SK-N-SH (cell line): ENCODE measurements at regions not wholly inside any gene's neighbourhood (a gene's known extent, or its start where the extent isn't known, plus 50 kb on each side); places are given as distances from the start of the nearest gene placed in this dataset.

ENCODE experiments used
- CTCF ChIA-PET: fragments of 300-600, 350-600 bp; formaldehyde crosslinking; extraction: SDS; loops from one replicate; lab custom pipeline; 2021; lab: Yijun Ruan, JAX
- POLR2A ChIA-PET: fragments of 350-600 bp; sonication (Branson Sonifier 250); formaldehyde crosslinking; extraction: SDS; loops from one replicate; lab custom pipeline; 2020; ENCODE audit warnings: antibody characterized with exemption, inconsistent platforms; lab: Yijun Ruan, JAX
- DNase-seq: peaks from one replicate; pipeline ENCODE4 v3.0.0; 2012
- H2AFZ ChIP-seq: fragments of 200-600 bp; sonication (generic); 2 replicates; pipeline ENCODE4 v1.8.1; 2016; ENCODE audit warnings: antibody characterized with exemption, mild to moderate bottlenecking, low read depth
- H3F3A ChIP-seq: fragments of 200-600 bp; sonication (generic); replicated peaks from 2 replicates; pipeline ENCODE3; 2016; ENCODE audit warnings: antibody characterized with exemption, mild to moderate bottlenecking; ENCODE audit not compliant: insufficient read depth
- H3K27ac ChIP-seq, 2 experiments: fragments of 200-500 bp in 1 of 2; fragments of 200-600 bp in 1 of 2; sonication (Bioruptor generic) in 1 of 2; sonication (generic), shearing (Covaris generic) in 1 of 2; 2 replicates each; pipeline versions ENCODE4 v1.5.1 to v1.6.1; 2014 to 2016; ENCODE audit warnings: low read depth in 2 of 2, inconsistent platforms in 1 of 2, low read length in 1 of 2, mild to moderate bottlenecking in 1 of 2, mixed read lengths in 1 of 2
- H3K27me3 ChIP-seq: fragments of 200-600 bp; sonication (generic), shearing (Covaris generic); 2 replicates; pipeline ENCODE4 v1.6.1; 2016; ENCODE audit warnings: mixed run types; ENCODE audit not compliant: insufficient read depth
- H3K36me3 ChIP-seq, 2 experiments: fragments of 200-500 bp in 1 of 2; fragments of 200-600 bp in 1 of 2; sonication (Bioruptor generic) in 1 of 2; sonication (generic) in 1 of 2; replicated peaks in 1 of 2; 2 replicates each; pipeline versions ENCODE3 to v1.5.1; 2014 to 2016; ENCODE audit warnings: low read length in 1 of 2, mild to moderate bottlenecking in 1 of 2; ENCODE audit not compliant: insufficient read depth in 2 of 2, control insufficient read depth in 1 of 2
- H3K4me1 ChIP-seq, 2 experiments: fragments of 200-500 bp in 1 of 2; fragments of 200-600 bp in 1 of 2; sonication (Bioruptor generic) in 1 of 2; sonication (generic), shearing (Covaris generic) in 1 of 2; 2 replicates each; pipeline versions ENCODE4 v1.5.1 to v1.6.1; 2014 to 2016; ENCODE audit warnings: low read depth in 1 of 2, low read length in 1 of 2, mixed run types in 1 of 2; ENCODE audit not compliant: insufficient read depth in 2 of 2, control insufficient read depth in 1 of 2
- H3K4me2 ChIP-seq: fragments of 200-600 bp; sonication (generic), shearing (Covaris generic); 2 replicates; pipeline ENCODE4 v1.6.1; 2017; ENCODE audit warnings: mixed run types
- H3K4me3 ChIP-seq, 2 experiments: fragments of 200-500 bp in 1 of 2; fragments of 200-600 bp in 1 of 2; sonication (Bioruptor generic) in 1 of 2; sonication (generic), shearing (Covaris generic) in 1 of 2; 2 replicates each; pipeline versions ENCODE4 v1.5.1 to v1.8.1; 2014 to 2016; ENCODE audit warnings: low read depth in 2 of 2, inconsistent platforms in 1 of 2, low read length in 1 of 2, mild to moderate bottlenecking in 1 of 2, mixed read lengths in 1 of 2, moderate library complexity in 1 of 2
- H3K79me2 ChIP-seq: fragments of 200-600 bp; sonication (generic); 2 replicates; pipeline ENCODE4 v1.8.1; 2017; ENCODE audit warnings: mild to moderate bottlenecking; ENCODE audit not compliant: insufficient read depth
- H3K9ac ChIP-seq: fragments of 200-600 bp; sonication (generic); 2 replicates; pipeline ENCODE4 v1.6.1; 2017; ENCODE audit warnings: mixed run types
- H3K9me2 ChIP-seq: fragments of 200-600 bp; sonication (generic); 2 replicates; pipeline ENCODE4 v1.6.1; 2017; ENCODE audit warnings: mixed run types
- H3K9me3 ChIP-seq: fragments of 200-600 bp; sonication (generic); 2 replicates; pipeline ENCODE4 v1.6.1; 2017; ENCODE audit warnings: mixed run types, mild to moderate bottlenecking, moderate library complexity
- H4K20me1 ChIP-seq: fragments of 200-600 bp; sonication (generic); 2 replicates; pipeline ENCODE4 v1.6.1; 2017; ENCODE audit warnings: mild to moderate bottlenecking, mixed run types; ENCODE audit not compliant: insufficient read depth
- CHD2 ChIP-seq: fragments of 150-350 bp; IDR thresholded peaks from 2 replicates; pipeline ENCODE4 v1.6.1; 2018; ENCODE audit warnings: low read length; ENCODE audit not compliant: partially characterized antibody
- CTCF ChIP-seq: fragments of 200-600 bp; sonication (generic); IDR thresholded peaks from 2 replicates; pipeline ENCODE4 v1.6.1; 2017; ENCODE audit warnings: antibody characterized with exemption, mild to moderate bottlenecking, moderate library complexity
- ELF1 ChIP-seq: IDR thresholded peaks from 2 replicates; pipeline ENCODE4 v1.4.0; 2012
- EP300 ChIP-seq, 2 experiments: IDR thresholded peaks; 2 replicates each; pipeline versions ENCODE4 v1.4.0 to v1.6.1; 2012; ENCODE audit warnings: borderline replicate concordance in 1 of 2, low read depth in 1 of 2, low read length in 1 of 2
- FOSL2 ChIP-seq: IDR thresholded peaks from 2 replicates; pipeline ENCODE4 v1.4.0; 2012; ENCODE audit warnings: low read depth, mild to moderate bottlenecking, moderate library complexity, borderline replicate concordance
- FOXM1 ChIP-seq: IDR thresholded peaks from 2 replicates; pipeline ENCODE4 v1.4.0; 2012; ENCODE audit warnings: low read depth, mild to moderate bottlenecking
- GABPA ChIP-seq: IDR thresholded peaks from 2 replicates; pipeline ENCODE4 v1.4.0; 2012; ENCODE audit warnings: low read depth, mild to moderate bottlenecking
- GATA2 ChIP-seq: sonication (generic); formaldehyde crosslinking; IDR thresholded peaks from 2 replicates; pipeline ENCODE4 v1.5.0; 2020; ENCODE audit warnings: mild to moderate bottlenecking, missing genetic modification reagents
- IRF3 ChIP-seq: fragments of 150-350 bp; IDR thresholded peaks from 2 replicates; pipeline ENCODE4 v1.6.1; 2016; ENCODE audit warnings: mild to moderate bottlenecking, low read depth, low read length
- JUND ChIP-seq: IDR thresholded peaks from 2 replicates; pipeline ENCODE4 v1.4.0; 2012
- MXI1 ChIP-seq: IDR thresholded peaks from 2 replicates; pipeline ENCODE4 v1.6.1; 2012; ENCODE audit warnings: mild to moderate bottlenecking, low read depth, low read length, improper control_type of control experiment
- PBX3 ChIP-seq: IDR thresholded peaks from 2 replicates; pipeline ENCODE4; 2012
- RAD21 ChIP-seq: IDR thresholded peaks from 2 replicates; pipeline ENCODE4 v1.6.1; 2012; ENCODE audit warnings: mild to moderate bottlenecking, low read length
- RCOR1 ChIP-seq: fragments of 150-350 bp; IDR thresholded peaks from 2 replicates; pipeline ENCODE4 v1.6.1; 2017; ENCODE audit warnings: antibody characterized with exemption, low read length
- RFX5 ChIP-seq: IDR thresholded peaks from 2 replicates; pipeline ENCODE4 v1.6.1; 2012; ENCODE audit warnings: mild to moderate bottlenecking, improper control_type of control experiment, low read length
- RXRA ChIP-seq: IDR thresholded peaks from 2 replicates; pipeline ENCODE4 v1.4.0; 2012; ENCODE audit warnings: low read depth, mild to moderate bottlenecking, borderline replicate concordance
- SIN3A ChIP-seq: IDR thresholded peaks from 2 replicates; pipeline ENCODE4 v1.6.1; 2012; ENCODE audit warnings: low read depth, mild to moderate bottlenecking, low read length, moderate library complexity, borderline replicate concordance
- TCF12 ChIP-seq: IDR thresholded peaks from 2 replicates; pipeline ENCODE4 v1.4.0; 2012
- USF1 ChIP-seq: IDR thresholded peaks from 2 replicates; pipeline ENCODE4 v1.4.0; 2012; ENCODE audit warnings: low read depth, borderline replicate concordance
- YY1 ChIP-seq: IDR thresholded peaks from 2 replicates; pipeline ENCODE4 v1.4.0; 2012; ENCODE audit warnings: low read depth, mild to moderate bottlenecking
- WGBS: methylation state at CpG from one replicate; pipeline ENCODE4 v1.1.6; 2017; ENCODE audit warnings: low lambda C conversion rate; 5-methylcytosine and 5-hydroxymethylcytosine counted together

- H3K79me2 ChIP-seq, result no peaks in the 10 kb centered on the region
- DNase-seq, result no peak
- no peaks in the 10 kb centered on the region; the same call in 1 of the 2 replicates for H3K27me3 ChIP-seq
- H3K4me1 ChIP-seq, result no peaks in the 10 kb centered on the region; a peak in 1 of 4 replicates
- H2AFZ ChIP-seq, result no peak overlapping the region
- 85% methylated on average over 8 of the region's 8 CpGs for WGBS
- H3K36me3 ChIP-seq, result no peaks in the 10 kb centered on the region
- ChIA-PET CTCF (interaction anchor here (0.7 to 0.9 kb wide), 2 partner anchors 9 to 187 kb away, joined by 4 to 6 read pairs; no protein-coding TSS in a partner anchor), POLR2A (no interaction called here)
- no peak overlapping the region for H3K4me2 ChIP-seq
- H3K9me3 ChIP-seq, result no peaks in the 10 kb centered on the region
- H3K4me3 ChIP-seq, result no peak overlapping the region
- TF ChIP-seq IRF3 (no peak), RXRA (no peak), RAD21 (no peak), JUND (no peak), YY1 (no peak), USF1 (no peak), FOXM1 (no peak), GATA2 (CRISPR knock-in tag) (no peak), CHD2 (no peak), MXI1 (no peak), SIN3A (no peak), ELF1 (no peak)
- H4K20me1 ChIP-seq, result no peaks in the 10 kb centered on the region
- H3F3A ChIP-seq, result no peaks in the 10 kb centered on the region
- H3K9ac ChIP-seq, result no peak overlapping the region
- no peaks in the 10 kb centered on the region for H3K9me2 ChIP-seq
- no peak overlapping the region for H3K27ac ChIP-seq
These were observed 112.3 kb downstream of the BDH1 start for GRCh38 chr3:197443506-197443905.

- WGBS, result 65% methylated on average over 7 of the region's 7 CpGs
- H4K20me1 ChIP-seq, result no peaks in the 10 kb centered on the region
- no peaks in the 10 kb centered on the region; a peak in 1 of 4 replicates for H3K4me1 ChIP-seq
- TF ChIP-seq PBX3, result no peak
- TF ChIP-seq RCOR1, result no peak
- no peak for TF ChIP-seq RFX5
- no peak for TF ChIP-seq JUND
- TF ChIP-seq EP300 (IDR thresholded peaks at IDR 0.05; ENCODE audit: borderline replicate concordance in 1 of 2, low read depth in 1 of 2, low read length in 1 of 2), result no peak
- TF ChIP-seq CTCF, result no peak
- TF ChIP-seq GATA2 (CRISPR knock-in tag), result no peak
- TF ChIP-seq GABPA, result no peak
- no peak for TF ChIP-seq FOSL2
- no peak for TF ChIP-seq TCF12
- no peak for TF ChIP-seq USF1
- DNase-seq, result no peak
- H3K36me3 ChIP-seq, result no peaks in the 10 kb centered on the region
- H2AFZ ChIP-seq, result no peak overlapping the region
- no peak overlapping the region for H3K4me2 ChIP-seq
- H3K9me2 ChIP-seq, result no peaks in the 10 kb centered on the region
- no peak overlapping the region for H3K27ac ChIP-seq
- H3K4me3 ChIP-seq, result no peak overlapping the region
- H3K9me3 ChIP-seq, result no peaks in the 10 kb centered on the region
- ChIA-PET CTCF (interaction anchor here (1.2 kb wide), 1 partner anchor 9 kb away, joined by 4 read pairs; no protein-coding TSS in a partner anchor), POLR2A (interaction anchor here (0.7 kb wide), 1 partner anchor 15 kb away, joined by 4 read pairs; no protein-coding TSS in a partner anchor)
- H3K27me3 ChIP-seq, result no peaks in the 10 kb centered on the region; the same call in 1 of the 2 replicates
- H3K9ac ChIP-seq, result no peak overlapping the region
- H3K79me2 ChIP-seq, result no peaks in the 10 kb centered on the region
- H3F3A ChIP-seq, result no peaks in the 10 kb centered on the region
These were observed 115.0 kb downstream of the BDH1 start for GRCh38 chr3:197440717-197441303.
